Activated naive CD4-positive, alpha-beta T cell treated with anti-CD3 and anti-CD28 coated beads, Interleukin-2, amount 50 U/mL, for 24 hours (primary cell): ENCODE measurements at regions not wholly inside any gene's neighbourhood (a gene's known extent, or its start where the extent isn't known, plus 50 kb on each side); places are given as distances from the start of the nearest gene placed in this dataset.
"Not testable (repeated sequence)": the region's sequence is repeated elsewhere in the genome, so short reads cannot be mapped to it uniquely, and the experiment has no call there.

Experiments
- H3K27ac Mint-ChIP-seq: one replicate; pipeline ENCODE4 v1.8.0; 2021; ENCODE audit warnings: mild to moderate bottlenecking, mixed read lengths
- H3K27me3 Mint-ChIP-seq: one replicate; pipeline ENCODE4 v1.8.0; 2021; ENCODE audit warnings: mixed read lengths
- H3K36me3 Mint-ChIP-seq: one replicate; pipeline ENCODE4 v1.8.0; 2021; ENCODE audit warnings: mixed read lengths
- H3K4me1 Mint-ChIP-seq: one replicate; pipeline ENCODE4 v1.8.0; 2021; ENCODE audit warnings: mixed read lengths
- H3K4me3 Mint-ChIP-seq: one replicate; pipeline ENCODE4 v1.8.0; 2021; ENCODE audit warnings: mild to moderate bottlenecking, mixed read lengths
- H3K9me3 Mint-ChIP-seq: one replicate; pipeline ENCODE4 v1.8.0; 2021; ENCODE audit warnings: mixed read lengths

DNA sequence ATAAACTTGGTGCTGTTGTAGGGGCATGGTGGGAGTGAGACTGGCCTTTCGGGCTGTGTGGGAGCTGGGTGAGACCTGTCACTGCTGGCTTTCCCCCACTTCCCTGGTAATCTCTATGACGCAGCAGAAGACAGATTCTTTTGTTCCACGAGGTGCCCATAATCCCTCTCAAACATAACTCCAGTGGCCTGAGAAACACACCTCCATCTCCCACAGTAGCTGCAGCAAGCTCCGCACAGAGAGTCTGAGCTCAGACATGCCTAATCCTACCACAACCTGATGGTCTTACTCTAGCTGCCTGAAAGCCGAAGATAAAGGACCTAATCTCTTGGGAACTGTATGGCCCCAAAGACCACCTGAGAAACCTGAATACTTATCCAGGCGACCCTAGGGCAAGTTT lies 225.6 kb upstream of the CRBN start:
- Mint-ChIP-seq H3K27ac (no peak overlapping the region), H3K36me3 (peaks cover 3% of the 10 kb centered on the region), H3K4me1 (no peaks in the 10 kb centered on the region), H3K27me3 (peaks cover 12% of the 10 kb centered on the region), H3K4me3 (no peak overlapping the region), H3K9me3 (peaks cover 20% of the 10 kb centered on the region)

DNA sequence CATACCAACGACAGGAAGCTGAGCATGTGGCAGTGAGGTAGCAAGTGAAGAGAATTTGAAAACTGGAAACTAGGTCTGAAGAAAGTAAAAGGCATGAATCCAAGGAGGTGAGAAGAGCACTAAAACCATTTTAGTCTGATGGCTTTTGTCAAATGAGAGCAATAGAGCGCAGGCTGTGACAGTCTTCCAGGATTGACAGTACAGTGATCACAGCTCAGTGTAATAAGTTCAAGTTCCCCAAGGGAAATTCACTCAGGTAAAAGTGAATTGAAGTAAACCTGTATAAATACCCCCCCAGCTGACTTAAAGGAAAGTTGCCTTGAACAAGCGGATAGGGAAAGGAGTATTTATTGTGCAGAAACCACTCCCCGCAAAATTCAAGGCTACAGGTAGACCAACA lies 224.2 kb upstream of the CRBN start:
- Mint-ChIP-seq H3K9me3 (peaks cover 23% of the 10 kb centered on the region), H3K4me3 (no peak overlapping the region), H3K27ac (no peak overlapping the region), H3K36me3 (peaks cover 3% of the 10 kb centered on the region), H3K27me3 (peaks cover 10% of the 10 kb centered on the region), H3K4me1 (no peaks in the 10 kb centered on the region)

DNA sequence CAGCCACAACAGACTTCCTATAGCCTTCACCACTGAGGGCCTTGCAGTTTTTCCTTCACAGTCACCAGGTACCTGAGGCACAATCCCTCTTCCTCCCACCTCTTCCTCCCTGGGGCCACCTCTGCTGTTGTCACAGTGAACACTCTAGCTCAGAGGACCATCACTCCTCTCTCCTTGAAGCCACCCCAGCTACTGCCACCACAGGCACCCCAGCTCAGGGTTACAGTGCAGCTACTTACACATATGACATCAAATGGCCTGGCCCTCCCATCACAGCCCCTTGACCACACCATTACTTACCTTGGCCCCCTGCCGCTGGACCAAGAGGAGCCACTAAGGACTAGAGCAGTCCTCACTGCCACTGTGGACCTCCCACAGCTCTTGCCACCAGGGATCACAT lies 213.5 kb upstream of the CRBN start:
- Mint-ChIP-seq H3K27me3 (peaks cover 1% of the 10 kb centered on the region), H3K4me3 (no peak overlapping the region), H3K9me3 (no peaks in the 10 kb centered on the region), H3K4me1 (no peaks in the 10 kb centered on the region), H3K36me3 (no peaks in the 10 kb centered on the region), H3K27ac (no peak overlapping the region)

DNA sequence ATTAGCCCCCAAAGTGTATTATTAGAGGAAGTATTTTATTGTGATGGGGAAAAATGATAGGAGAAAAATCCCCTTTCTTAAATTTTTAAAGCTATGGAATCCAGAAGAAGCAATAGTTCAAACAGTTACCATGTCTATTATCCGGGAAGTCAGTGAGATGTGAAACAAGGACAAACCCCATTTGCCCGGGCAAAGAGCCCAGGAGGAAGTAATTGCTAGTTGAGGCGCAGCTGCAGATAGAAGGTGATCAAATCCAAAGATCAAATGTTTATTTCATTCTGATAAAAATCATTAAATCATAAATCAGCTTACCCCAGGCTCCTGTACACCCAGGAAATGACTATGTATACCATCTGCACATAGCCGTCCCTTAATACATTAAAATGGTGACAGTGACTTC lies 204.0 kb upstream of the CRBN start:
- Mint-ChIP-seq H3K27me3 (peaks cover 3% of the 10 kb centered on the region), H3K4me1 (no peaks in the 10 kb centered on the region), H3K27ac (no peak overlapping the region), H3K9me3 (peaks cover 5% of the 10 kb centered on the region), H3K36me3 (no peaks in the 10 kb centered on the region), H3K4me3 (no peak overlapping the region)

DNA sequence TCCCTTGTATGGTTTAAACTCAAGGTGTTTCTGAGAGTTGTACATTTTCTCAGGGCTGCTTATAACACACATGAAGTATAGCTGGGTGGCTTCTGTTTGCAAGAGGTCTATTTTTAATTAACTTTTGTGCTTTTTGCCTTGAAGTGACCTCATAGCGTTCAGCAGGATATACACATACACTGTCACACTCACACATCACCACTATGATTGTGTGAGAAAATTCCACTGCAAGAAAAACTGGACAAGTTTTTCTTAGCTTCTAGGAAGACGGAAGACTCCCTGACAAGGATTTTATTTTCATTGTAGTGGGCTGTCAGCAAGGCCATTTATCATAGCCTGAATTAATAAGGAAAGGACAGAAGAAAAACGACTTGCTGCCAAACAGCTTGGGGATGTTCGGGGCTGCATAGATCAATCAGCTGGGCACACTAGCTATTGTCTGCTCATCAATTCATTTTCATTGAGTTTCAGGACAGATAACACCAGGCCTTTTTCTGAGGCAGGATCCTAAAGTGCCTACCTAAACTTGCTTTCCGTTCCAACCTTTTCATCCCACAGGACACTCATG lies 192.8 kb upstream of the CRBN start:
- H3K4me3 Mint-ChIP-seq: no peak overlapping the region
- H3K27ac Mint-ChIP-seq: no peak overlapping the region
- H3K9me3 Mint-ChIP-seq: peaks cover 12% of the 10 kb centered on the region

DNA sequence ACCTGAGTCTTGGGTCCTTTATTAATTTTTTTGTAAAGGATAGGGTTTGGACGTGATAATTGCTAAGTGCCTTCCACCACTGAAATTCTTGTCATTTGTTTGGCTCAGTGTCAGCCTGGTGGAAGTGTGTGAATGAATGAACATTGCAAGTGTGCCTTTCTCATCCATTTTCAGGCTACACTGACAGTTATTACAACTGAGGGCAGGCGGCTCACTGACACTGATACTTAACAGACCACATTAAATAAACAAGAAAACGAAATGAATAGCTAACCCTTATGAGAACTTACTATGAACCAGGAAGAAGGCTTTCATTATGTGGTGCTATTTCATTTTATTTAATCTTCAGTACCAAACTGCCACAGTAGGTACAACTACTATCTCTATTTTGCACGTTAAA lies 188.8 kb upstream of the CRBN start:
- no peaks in the 10 kb centered on the region for H3K4me1 Mint-ChIP-seq
- H3K9me3 Mint-ChIP-seq: no peaks in the 10 kb centered on the region
- no peak overlapping the region for H3K27ac Mint-ChIP-seq
- no peak overlapping the region for H3K4me3 Mint-ChIP-seq
- peaks cover 1% of the 10 kb centered on the region for H3K27me3 Mint-ChIP-seq
- H3K36me3 Mint-ChIP-seq: no peaks in the 10 kb centered on the region

More for the DNA sequence above, 192.8 kb upstream of the CRBN start:
- no peaks in the 10 kb centered on the region for H3K36me3 Mint-ChIP-seq
- H3K4me1 Mint-ChIP-seq: no peaks in the 10 kb centered on the region
- H3K27me3 Mint-ChIP-seq: peaks cover 3% of the 10 kb centered on the region

DNA sequence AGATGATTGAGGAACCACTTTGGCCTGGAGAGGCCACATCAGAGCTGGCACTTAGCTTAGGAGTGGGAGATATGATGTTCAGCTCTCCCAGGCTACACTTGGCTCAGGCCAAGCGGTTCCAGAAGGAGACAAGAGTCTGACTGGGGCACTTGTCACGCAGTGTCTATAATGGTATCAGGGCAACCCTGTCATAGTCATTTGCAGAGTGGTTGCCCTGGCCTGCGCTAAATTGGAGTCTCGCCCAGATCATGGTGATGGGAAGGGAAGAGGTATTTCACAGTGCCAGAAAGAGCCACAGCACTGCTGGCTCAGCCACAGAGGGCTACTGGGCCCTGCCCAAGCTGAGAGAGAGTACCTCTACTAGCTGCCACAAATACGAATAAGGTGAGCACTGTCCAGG lies 186.9 kb upstream of the CRBN start:
- H3K9me3 Mint-ChIP-seq: no peaks in the 10 kb centered on the region

DNA sequence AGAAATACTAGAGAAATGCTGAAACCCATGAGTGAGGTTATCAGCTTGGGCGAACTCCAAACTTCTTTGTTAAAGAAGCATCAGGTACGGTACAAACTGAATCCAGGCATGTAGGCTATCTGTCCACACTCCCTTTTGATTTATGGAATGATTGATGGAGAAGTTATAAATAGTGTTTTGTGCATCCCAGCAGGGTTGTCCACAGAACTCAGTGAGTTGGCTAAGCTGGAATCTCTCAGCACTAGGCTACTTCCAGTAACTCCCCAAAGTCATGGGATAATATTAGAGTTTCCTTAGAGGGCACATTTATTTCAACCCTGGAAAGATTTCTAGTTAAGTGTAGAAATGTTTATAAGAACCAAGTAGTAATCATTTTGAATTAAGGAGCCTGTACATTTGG lies 186.2 kb upstream of the CRBN start:
- H3K9me3 Mint-ChIP-seq: no peaks in the 10 kb centered on the region
- H3K4me3 Mint-ChIP-seq: no peak overlapping the region
- no peaks in the 10 kb centered on the region for H3K36me3 Mint-ChIP-seq
- no peak overlapping the region for H3K27ac Mint-ChIP-seq
- H3K4me1 Mint-ChIP-seq: no peaks in the 10 kb centered on the region
- no peaks in the 10 kb centered on the region for H3K27me3 Mint-ChIP-seq

More for the DNA sequence above, 186.9 kb upstream of the CRBN start:
- Mint-ChIP-seq H3K36me3 (no peaks in the 10 kb centered on the region), H3K4me1 (no peaks in the 10 kb centered on the region), H3K27ac (no peak overlapping the region), H3K4me3 (no peak overlapping the region), H3K27me3 (no peaks in the 10 kb centered on the region)

DNA sequence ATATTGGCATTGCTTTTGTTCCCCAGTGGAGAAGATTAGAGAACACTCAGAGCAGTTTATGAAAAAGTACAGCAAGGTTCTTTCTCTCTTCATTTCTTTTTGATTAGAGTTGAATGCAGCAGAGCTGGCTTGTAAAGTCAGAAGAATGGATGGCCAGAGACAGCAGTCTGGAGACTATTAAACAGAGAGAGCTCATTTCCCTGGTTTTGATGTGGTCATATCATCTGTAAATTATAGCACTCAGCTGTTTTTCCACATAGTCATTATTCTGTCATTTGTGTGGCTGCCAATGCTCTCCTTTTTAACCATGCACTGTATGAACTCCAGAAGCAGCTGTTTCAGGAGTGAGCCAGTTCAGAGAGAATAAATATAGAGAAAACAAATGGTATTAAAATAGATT lies 177.4 kb upstream of the CRBN start:
- Mint-ChIP-seq H3K36me3 (no peaks in the 10 kb centered on the region), H3K27ac (no peak overlapping the region)

DNA sequence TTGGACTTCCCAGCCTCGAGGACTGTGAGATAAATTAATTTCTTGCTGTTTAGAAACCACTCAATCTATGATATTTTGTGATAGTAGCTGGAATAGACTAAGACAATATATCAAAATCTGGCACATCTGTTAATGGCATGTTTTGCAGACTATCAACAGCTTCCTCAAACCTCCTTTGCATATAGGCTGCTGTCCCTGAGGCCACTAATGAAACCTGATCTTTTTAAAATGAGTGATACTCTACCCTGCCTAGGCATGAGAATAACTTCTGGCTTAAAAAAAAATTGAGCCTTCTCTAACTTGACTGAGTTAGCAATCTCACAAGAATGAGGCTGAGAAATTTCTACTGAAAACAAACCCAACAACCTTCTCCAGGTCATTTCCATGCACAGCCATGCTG lies 176.0 kb upstream of the CRBN start:
- Mint-ChIP-seq H3K27me3 (no peaks in the 10 kb centered on the region), H3K4me3 (no peak overlapping the region), H3K9me3 (no peaks in the 10 kb centered on the region), H3K36me3 (no peaks in the 10 kb centered on the region), H3K4me1 (no peaks in the 10 kb centered on the region), H3K27ac (no peak overlapping the region)

More for the DNA sequence above, 177.4 kb upstream of the CRBN start:
- no peaks in the 10 kb centered on the region for H3K9me3 Mint-ChIP-seq
- H3K4me3 Mint-ChIP-seq: no peak overlapping the region
- no peaks in the 10 kb centered on the region for H3K4me1 Mint-ChIP-seq
- H3K27me3 Mint-ChIP-seq: no peaks in the 10 kb centered on the region

DNA sequence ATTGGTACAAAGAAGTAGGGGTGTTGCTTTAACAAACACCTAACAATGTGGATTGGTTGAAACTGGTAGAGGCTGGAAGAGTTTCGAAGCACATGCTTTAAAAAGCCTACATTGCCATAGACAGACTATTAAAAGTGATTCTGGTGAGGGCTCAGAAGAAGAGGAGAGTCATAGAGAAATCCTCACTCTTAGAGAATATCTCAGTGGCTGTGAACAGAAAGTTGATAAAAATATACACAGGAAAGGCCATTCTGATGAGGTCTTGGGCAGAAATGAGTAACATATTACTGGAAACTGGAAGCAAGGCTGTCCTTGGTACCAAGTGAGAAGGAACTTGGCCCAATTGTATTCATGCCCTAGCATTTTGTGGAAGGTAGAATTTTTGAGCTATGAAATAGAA lies 173.7 kb upstream of the CRBN start:
- Mint-ChIP-seq H3K27ac (no peak overlapping the region), H3K4me3 (no peak overlapping the region), H3K27me3 (no peaks in the 10 kb centered on the region), H3K9me3 (no peaks in the 10 kb centered on the region), H3K36me3 (no peaks in the 10 kb centered on the region), H3K4me1 (no peaks in the 10 kb centered on the region)

DNA sequence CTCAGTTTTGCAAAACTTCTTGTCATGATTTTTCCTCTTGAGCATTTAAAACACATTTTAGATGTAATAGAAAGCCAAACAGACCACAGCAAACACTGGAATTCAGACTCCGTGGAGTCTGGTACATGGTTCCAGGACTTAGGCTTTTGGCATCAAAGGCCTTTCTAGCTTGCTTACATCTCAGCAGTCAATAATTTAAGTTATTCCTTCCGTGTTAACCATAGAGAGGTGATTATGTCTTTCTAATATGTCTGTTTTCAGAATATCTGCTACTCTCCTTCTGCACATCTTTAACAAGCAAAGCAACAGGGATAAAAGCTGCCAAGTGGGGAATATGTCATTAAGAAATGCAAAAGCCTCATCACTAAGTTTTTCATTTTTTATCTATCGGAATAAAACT lies 171.7 kb upstream of the CRBN start:
- H3K4me3 Mint-ChIP-seq: no peak overlapping the region
- no peaks in the 10 kb centered on the region for H3K4me1 Mint-ChIP-seq
- H3K27ac Mint-ChIP-seq: no peak overlapping the region
- no peaks in the 10 kb centered on the region for H3K9me3 Mint-ChIP-seq
- no peaks in the 10 kb centered on the region for H3K36me3 Mint-ChIP-seq
- H3K27me3 Mint-ChIP-seq: no peaks in the 10 kb centered on the region

DNA sequence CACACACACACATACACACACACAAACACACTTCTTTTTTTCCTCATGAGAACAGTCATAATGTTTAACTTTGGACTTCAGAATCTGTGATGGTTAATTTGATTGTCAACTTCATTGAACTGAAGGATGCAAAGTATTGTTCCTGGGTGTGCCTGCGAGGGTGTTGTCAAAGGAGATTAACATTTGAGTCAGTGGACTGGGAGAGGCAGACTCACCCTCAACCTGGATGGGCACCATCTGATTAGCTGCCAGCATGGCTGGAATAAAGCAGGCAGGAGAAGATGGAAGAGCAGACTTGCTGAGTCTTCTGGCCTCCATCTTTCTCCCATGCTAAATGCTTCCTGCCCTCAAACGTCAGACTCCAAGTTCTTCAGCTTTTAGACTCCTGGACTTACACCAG lies 167.6 kb upstream of the CRBN start:
- not testable (repeated sequence) for H3K27ac Mint-ChIP-seq, H3K27me3 Mint-ChIP-seq, H3K4me3 Mint-ChIP-seq, H3K4me1 Mint-ChIP-seq, H3K9me3 Mint-ChIP-seq, H3K36me3 Mint-ChIP-seq

DNA sequence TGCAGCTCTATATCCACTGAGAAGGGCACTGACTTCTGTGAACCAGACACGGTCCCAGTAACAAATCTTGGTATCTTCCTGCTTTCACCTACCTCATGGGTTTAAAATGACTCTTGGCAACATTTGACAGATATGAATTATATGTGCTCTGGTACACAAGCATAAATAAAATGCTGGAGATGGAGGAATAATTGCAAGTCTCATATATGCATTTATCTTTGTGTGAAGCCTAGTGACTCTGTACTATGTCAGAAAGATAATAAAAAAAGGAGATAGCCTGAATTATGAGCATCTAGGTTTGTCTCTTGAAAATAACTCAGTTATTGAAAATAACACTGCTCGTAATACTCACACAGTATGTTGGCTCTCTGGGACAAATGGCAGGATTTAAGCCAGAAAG lies 167.1 kb upstream of the CRBN start:
- H3K9me3 Mint-ChIP-seq: no peaks in the 10 kb centered on the region
- no peaks in the 10 kb centered on the region for H3K36me3 Mint-ChIP-seq
- peaks cover 1% of the 10 kb centered on the region for H3K27me3 Mint-ChIP-seq
- no peaks in the 10 kb centered on the region for H3K4me1 Mint-ChIP-seq
- H3K4me3 Mint-ChIP-seq: no peak overlapping the region
- H3K27ac Mint-ChIP-seq: no peak overlapping the region

DNA sequence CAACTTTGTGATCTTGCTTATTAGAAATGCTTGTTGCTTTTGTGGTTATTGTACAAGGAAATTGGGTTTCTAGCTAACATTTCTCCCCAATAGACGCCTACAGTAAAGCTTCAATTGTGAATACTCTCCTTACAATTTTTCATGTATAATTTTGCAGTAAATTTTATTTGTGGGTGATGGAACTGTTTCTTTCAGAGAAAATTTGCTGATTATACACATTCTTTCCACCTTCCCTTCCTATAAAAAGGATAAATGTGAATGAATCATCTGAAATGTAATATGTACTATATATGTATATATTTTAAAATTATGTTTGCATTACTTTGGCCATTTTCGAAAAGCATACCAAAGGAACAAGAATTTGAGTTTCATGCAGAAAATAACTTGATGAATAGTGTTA lies 162.7 kb upstream of the CRBN start:
- no peaks in the 10 kb centered on the region for H3K4me1 Mint-ChIP-seq
- H3K27me3 Mint-ChIP-seq: peaks cover 1% of the 10 kb centered on the region
- H3K36me3 Mint-ChIP-seq: no peaks in the 10 kb centered on the region
- H3K9me3 Mint-ChIP-seq: no peaks in the 10 kb centered on the region
- no peak overlapping the region for H3K27ac Mint-ChIP-seq
- no peak overlapping the region for H3K4me3 Mint-ChIP-seq

DNA sequence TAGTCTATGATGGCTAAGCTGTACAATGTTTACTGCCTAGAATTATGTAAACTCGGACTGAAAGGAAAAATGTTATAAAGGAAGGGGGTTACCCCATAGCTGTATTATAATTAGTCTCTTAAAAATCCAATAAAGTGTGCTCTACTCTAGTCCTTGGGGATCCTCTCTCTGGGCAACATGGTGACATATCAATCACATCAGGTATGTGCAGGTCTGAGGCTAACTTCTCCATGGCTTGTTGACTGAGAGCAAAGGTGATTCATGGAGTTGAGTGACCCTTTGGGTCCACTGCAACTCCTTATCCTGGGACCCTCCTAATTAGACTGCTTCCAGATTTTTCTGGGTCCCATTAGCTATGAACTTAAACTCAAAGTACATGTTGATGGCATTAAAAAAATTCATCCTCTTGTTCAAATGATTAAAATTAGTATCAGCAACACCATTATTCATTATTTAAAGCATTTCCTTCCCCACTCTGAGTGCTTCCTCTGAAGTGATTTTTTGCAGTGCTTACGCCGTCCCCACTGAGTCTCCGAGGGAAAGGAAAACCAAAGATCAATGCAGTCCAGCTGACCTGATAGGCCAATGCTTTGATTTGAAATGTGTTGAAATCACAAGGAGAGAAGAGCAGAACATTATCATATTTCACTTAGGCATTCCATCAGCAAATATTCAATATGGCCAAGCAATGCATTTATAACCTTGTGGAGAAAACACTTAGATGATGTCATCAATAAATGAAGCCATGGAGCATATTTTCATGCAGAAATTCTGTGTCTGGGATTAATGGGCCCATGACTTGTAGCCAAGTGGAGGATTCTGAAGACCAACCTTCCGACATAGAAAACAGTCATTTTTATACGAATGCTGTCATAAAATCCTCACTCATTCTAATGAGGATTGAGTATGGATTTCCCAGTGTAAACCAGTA lies 161.7 kb upstream of the CRBN start:
- H3K4me1 Mint-ChIP-seq: no peaks in the 10 kb centered on the region
- H3K27me3 Mint-ChIP-seq: peaks cover 1% of the 10 kb centered on the region
- H3K9me3 Mint-ChIP-seq: no peaks in the 10 kb centered on the region
- H3K4me3 Mint-ChIP-seq: no peak overlapping the region
- no peak overlapping the region for H3K27ac Mint-ChIP-seq
- no peaks in the 10 kb centered on the region for H3K36me3 Mint-ChIP-seq
